Caco-2 (cell line): ENCODE measurements at regions not wholly inside any gene's neighbourhood (a gene's known extent, or its start where the extent isn't known, plus 50 kb on each side); places are given as distances from the start of the nearest gene placed in this dataset.

Experiments used
- BruUV-seq: library from RNA; stranded (reverse); fragments of 400-500 nt; replicated peaks from 2 replicates; lab custom pipeline; 2021; lab: Mats Ljungman, UMichigan
- CTCF ChIA-PET: fragments of 300-600 bp; sonication (Branson Sonifier 250); formaldehyde crosslinking; loops from one replicate; lab custom pipeline; 2022; ENCODE audit warnings: antibody characterized with exemption; lab: Charles Lee
- POLR2A ChIA-PET: fragments of 300-600 bp; sonication (Branson Sonifier 250); formaldehyde crosslinking; loops from one replicate; lab custom pipeline; 2022; ENCODE audit warnings: antibody characterized with exemption; lab: Charles Lee
- DNase-seq, 2 experiments: peaks; one replicate each; pipeline versions ENCODE4 v3.0.0 to v3.0.0-alpha.2; 2020 to 2022
- H3K27me3 ChIP-seq: replicated peaks from 2 replicates; pipeline ENCODE4 v1.6.0; 2011; ENCODE audit warnings: low read length; ENCODE audit not compliant: control insufficient read depth, insufficient read depth
- H3K36me3 ChIP-seq: 2 replicates; pipeline ENCODE4 v1.5.1; 2011; ENCODE audit warnings: low read length; ENCODE audit not compliant: control insufficient read depth, insufficient read depth
- H3K4me1 ChIP-seq: fragments of 250-450 bp; sonication (Bioruptor Pico); 2 replicates; pipeline ENCODE4 v1.5.1; 2020; ENCODE audit warnings: mild to moderate bottlenecking
- H3K4me3 ChIP-seq: 2 replicates; pipeline ENCODE4 v1.5.1; 2011; ENCODE audit warnings: low read depth, mild to moderate bottlenecking, control low read depth, low read length
- H3K9me3 ChIP-seq: fragments of 250-450 bp; sonication (Bioruptor Pico); 2 replicates; pipeline ENCODE4 v1.5.1; 2020; ENCODE audit warnings: mild to moderate bottlenecking, moderate library complexity
- H3K27ac Mint-ChIP-seq: one replicate; pipeline ENCODE4 v1.8.0; 2022; ENCODE audit warnings: mixed read lengths; ENCODE audit not compliant: unreplicated experiment
- H3K27me3 Mint-ChIP-seq: one replicate; pipeline ENCODE4 v1.8.0; 2022; ENCODE audit warnings: mixed read lengths; ENCODE audit not compliant: insufficient read depth, unreplicated experiment
- H3K36me3 Mint-ChIP-seq: one replicate; pipeline ENCODE4 v1.8.0; 2022; ENCODE audit warnings: mild to moderate bottlenecking, mixed read lengths; ENCODE audit not compliant: insufficient read depth, unreplicated experiment
- H3K4me1 Mint-ChIP-seq: one replicate; pipeline ENCODE4 v1.8.0; 2022; ENCODE audit warnings: low read depth, mixed read lengths; ENCODE audit not compliant: unreplicated experiment
- H3K4me3 Mint-ChIP-seq: one replicate; pipeline ENCODE4 v1.8.0; 2022; ENCODE audit warnings: mild to moderate bottlenecking, moderate library complexity, mixed read lengths; ENCODE audit not compliant: unreplicated experiment
- H3K9me3 Mint-ChIP-seq: one replicate; pipeline ENCODE4 v1.8.0; 2022; ENCODE audit warnings: mixed read lengths; ENCODE audit not compliant: unreplicated experiment
- CTCF ChIP-seq, 2 experiments: fragments of 200-600 bp in 1 of 2; IDR thresholded peaks; 1 replicate in 1 of 2; 2 replicates in 1 of 2; pipeline versions ENCODE4 v1.5.1 to v1.8.0; 2011 to 2022; ENCODE audit warnings: antibody characterized with exemption in 1 of 2, control low read depth in 1 of 2, inconsistent platforms in 1 of 2, low read depth in 1 of 2, low read length in 1 of 2, mild to moderate bottlenecking in 1 of 2, moderate library complexity in 1 of 2; ENCODE audit not compliant: insufficient read depth in 1 of 2, severe bottlenecking in 1 of 2, unreplicated experiment in 1 of 2
- intact Hi-C: fragments of 100-400 bp; cut with micrococcal nuclease; formaldehyde crosslinking; loops from one replicate; pipeline ENCODE4 v1.10.0; 2022; ENCODE audit not compliant: unreplicated experiment

DNA sequence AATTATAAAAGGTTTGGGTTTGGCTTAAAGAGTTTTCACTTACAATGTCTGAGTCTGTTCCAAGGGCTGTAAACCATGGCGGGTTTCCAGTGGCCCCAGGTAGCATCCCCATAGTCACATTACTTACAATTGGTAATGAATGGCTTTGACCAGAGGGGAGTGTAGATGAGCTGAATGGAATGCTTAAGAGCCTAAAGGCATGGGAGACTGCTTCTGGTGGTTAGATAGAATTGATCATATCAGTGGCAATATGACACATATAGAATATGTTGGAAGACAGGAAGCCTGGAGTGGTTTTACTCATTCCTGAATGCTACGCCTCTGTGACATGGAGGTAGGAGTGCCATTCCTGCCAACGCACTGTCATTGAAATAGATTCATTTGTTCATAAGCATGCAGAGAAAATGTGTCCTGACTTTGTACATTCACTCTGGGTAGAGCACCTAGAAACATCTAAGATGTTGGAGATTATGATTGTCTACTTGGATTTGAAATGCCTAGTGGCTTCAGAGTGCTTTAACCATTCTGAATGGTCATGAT lies 183.3 kb downstream of the BLID start:
- no peak overlapping the region for H3K27ac Mint-ChIP-seq
- POLR2A ChIA-PET: no interaction called here
- CTCF ChIA-PET: interaction anchor here (0.5 kb wide), 1 partner anchor 8 kb away, joined by 7 read pairs; no protein-coding TSS in a partner anchor

DNA sequence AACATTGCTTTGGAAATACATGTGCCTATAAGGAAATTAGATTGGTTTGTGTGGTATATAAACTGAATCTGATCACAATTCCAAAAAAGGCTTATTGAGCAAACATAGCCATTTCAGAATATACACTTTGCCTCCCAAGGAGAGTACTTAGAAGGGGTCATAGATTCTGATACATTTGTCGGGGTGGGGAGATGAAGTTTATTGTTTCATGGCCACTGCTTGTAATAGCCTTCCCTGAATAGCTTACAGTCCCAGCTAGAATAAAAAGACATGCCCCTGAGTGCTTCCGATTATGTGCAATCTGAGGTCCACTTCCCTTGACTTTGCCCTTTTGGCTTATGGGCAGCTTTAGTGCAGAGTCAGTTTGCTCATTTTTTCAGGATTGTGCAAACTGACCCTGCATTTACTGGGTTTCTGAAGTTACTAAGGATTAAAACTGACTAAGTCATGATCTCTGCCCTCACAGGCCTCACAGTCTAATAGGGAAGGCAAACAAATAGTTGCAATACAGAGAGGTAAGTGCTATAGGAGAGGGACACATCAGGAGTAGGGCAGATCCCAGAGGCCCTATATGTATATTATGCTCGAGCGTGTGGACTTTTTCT lies 184.2 kb downstream of the BLID start:
- Histone ChIP-seq H3K4me3 (no peak overlapping the region), H3K9me3 (no peaks in the 10 kb centered on the region), H3K36me3 (no peaks in the 10 kb centered on the region), H3K27me3 (no peaks in the 10 kb centered on the region), H3K4me1 (no peaks in the 10 kb centered on the region)
- Mint-ChIP-seq H3K4me3 (no peak overlapping the region), H3K36me3 (no peaks in the 10 kb centered on the region), H3K4me1 (no peaks in the 10 kb centered on the region), H3K27ac (no peak overlapping the region), H3K27me3 (peaks cover 5% of the 10 kb centered on the region), H3K9me3 (no peaks in the 10 kb centered on the region)
- BruUV-seq: no TSS peak
- ChIA-PET POLR2A (no interaction called here), CTCF (no interaction called here)
- no peak for TF ChIP-seq CTCF (IDR thresholded peaks at IDR 0.05; ENCODE audit: insufficient read depth in 1 of 2, low read depth in 1 of 2, low read length in 1 of 2, severe bottlenecking in 1 of 2, unreplicated experiment in 1 of 2)
- intact Hi-C loops: no loop called here
- no peak for DNase-seq

More for the DNA sequence above, 183.3 kb downstream of the BLID start:
- intact Hi-C loops: no loop called here
- H3K27me3 Mint-ChIP-seq: peaks cover 3% of the 10 kb centered on the region
- H3K4me3 Mint-ChIP-seq: no peak overlapping the region
- DNase-seq: no peak
- H3K36me3 Mint-ChIP-seq: no peaks in the 10 kb centered on the region
- no peaks in the 10 kb centered on the region for H3K36me3 ChIP-seq
- no peaks in the 10 kb centered on the region for H3K4me1 ChIP-seq
- no peak for TF ChIP-seq CTCF (IDR thresholded peaks at IDR 0.05; ENCODE audit: insufficient read depth in 1 of 2, low read depth in 1 of 2, low read length in 1 of 2, severe bottlenecking in 1 of 2, unreplicated experiment in 1 of 2)
- no peaks in the 10 kb centered on the region for H3K9me3 ChIP-seq
- H3K9me3 Mint-ChIP-seq: no peaks in the 10 kb centered on the region
- H3K4me1 Mint-ChIP-seq: no peaks in the 10 kb centered on the region
- no TSS peak for BruUV-seq
- no peak overlapping the region for H3K4me3 ChIP-seq
- no peaks in the 10 kb centered on the region for H3K27me3 ChIP-seq

GRCh38 chr11:121931121-121931520 lies 184.9 kb downstream of the BLID start:
- BruUV-seq: no TSS peak
- TF ChIP-seq CTCF (IDR thresholded peaks at IDR 0.05; ENCODE audit: insufficient read depth in 1 of 2, low read depth in 1 of 2, low read length in 1 of 2, severe bottlenecking in 1 of 2, unreplicated experiment in 1 of 2): no peak
- no peaks in the 10 kb centered on the region for H3K36me3 Mint-ChIP-seq
- no peak for DNase-seq
- no peak overlapping the region for H3K27ac Mint-ChIP-seq
- ChIA-PET CTCF (no interaction called here), POLR2A (no interaction called here)
- no peaks in the 10 kb centered on the region for H3K27me3 ChIP-seq
- no peaks in the 10 kb centered on the region for H3K4me1 ChIP-seq
- H3K9me3 ChIP-seq: no peaks in the 10 kb centered on the region
- no peak overlapping the region for H3K4me3 Mint-ChIP-seq
- H3K4me3 ChIP-seq: no peak overlapping the region
- intact Hi-C loops: no loop called here
- H3K9me3 Mint-ChIP-seq: no peaks in the 10 kb centered on the region
- H3K4me1 Mint-ChIP-seq: no peaks in the 10 kb centered on the region
- no peaks in the 10 kb centered on the region for H3K36me3 ChIP-seq
- H3K27me3 Mint-ChIP-seq: peaks cover 5% of the 10 kb centered on the region
